ENCODE measurements at regions not wholly inside any gene's neighbourhood (a gene's known extent, or its start where the extent isn't known, plus 50 kb on each side); places are given as distances from the start of the nearest gene placed in this dataset.
"Not testable (repeated sequence)": the region's sequence is repeated elsewhere in the genome, so short reads cannot be mapped to it uniquely, and the experiment has no call there.

GRCh38 chr4:187903106-187903505 is 92.5 kb upstream of the ZFP42 start:
- no peak overlapping the region for H3K4me3 ChIP-seq (ENCODE audit: low read depth, low read length)
- no peak for TF ChIP-seq CTCF (conservative IDR thresholded peaks at IDR 0.05; ENCODE audit: low read depth, low read length)
- no peak for DNase-seq (ENCODE audit: low read depth)

GRCh38 chr4:187903700-187904099 is 91.9 kb upstream of the ZFP42 start:
- no peak overlapping the region for H3K4me3 ChIP-seq (ENCODE audit: low read depth, low read length)
- DNase-seq (ENCODE audit: low read depth), result no peak
- no peak for TF ChIP-seq CTCF (conservative IDR thresholded peaks at IDR 0.05; ENCODE audit: low read depth, low read length)

GRCh38 chr4:187908079-187908561 is 87.5 kb upstream of the ZFP42 start:
- no peak for TF ChIP-seq CTCF (conservative IDR thresholded peaks at IDR 0.05; ENCODE audit: low read depth, low read length)
- no peak for DNase-seq (ENCODE audit: low read depth)
- no peak overlapping the region for H3K4me3 ChIP-seq (ENCODE audit: low read depth, low read length)

- no peak for TF ChIP-seq CTCF (conservative IDR thresholded peaks at IDR 0.05; ENCODE audit: low read depth, low read length)
- no peak overlapping the region for H3K4me3 ChIP-seq (ENCODE audit: low read depth, low read length)
- DNase-seq (ENCODE audit: low read depth), result no peak
Observed at GRCh38 chr4:187908731-187909130, 86.8 kb upstream of the ZFP42 start.

GRCh38 chr4:187910741-187911140 is 84.8 kb upstream of the ZFP42 start:
- no peak for DNase-seq (ENCODE audit: low read depth)
- TF ChIP-seq CTCF (conservative IDR thresholded peaks at IDR 0.05; ENCODE audit: low read depth, low read length), result no peak
- H3K4me3 ChIP-seq (ENCODE audit: low read depth, low read length), result no peak overlapping the region

GRCh38 chr4:187915406-187915805 is 80.2 kb upstream of the ZFP42 start:
- not testable (repeated sequence) for H3K4me3 ChIP-seq (ENCODE audit: low read depth, low read length); DNase-seq (ENCODE audit: low read depth)

GRCh38 chr4:187919966-187920365 is 75.6 kb upstream of the ZFP42 start:
- no peak for TF ChIP-seq CTCF (conservative IDR thresholded peaks at IDR 0.05; ENCODE audit: low read depth, low read length)
- no peak overlapping the region for H3K4me3 ChIP-seq (ENCODE audit: low read depth, low read length)
- no peak for DNase-seq (ENCODE audit: low read depth)
